ENCODE measurements at regions not wholly inside any gene's neighbourhood (a gene's known extent, or its start where the extent isn't known, plus 50 kb on each side); places are given as distances from the start of the nearest gene placed in this dataset. TPM values are rescaled to one million over a fixed set of nuclear protein-coding genes. Genes with fewer than 3 reads are reported as not detected.

Small RNA genes lying in the stretch of these regions (small RNA-seq; reads per million reads assigned to genes)
- gene AC245291.3 (not detected), gene IGLVVII-41-1 (not detected)
